ENCODE measurements at regions not wholly inside any gene's neighbourhood (a gene's known extent, or its start where the extent isn't known, plus 50 kb on each side); places are given as distances from the start of the nearest gene placed in this dataset.

- no peak for TF ChIP-seq POLR2A (IDR thresholded peaks at IDR 0.05)
- TF ChIP-seq, protein P1, sequence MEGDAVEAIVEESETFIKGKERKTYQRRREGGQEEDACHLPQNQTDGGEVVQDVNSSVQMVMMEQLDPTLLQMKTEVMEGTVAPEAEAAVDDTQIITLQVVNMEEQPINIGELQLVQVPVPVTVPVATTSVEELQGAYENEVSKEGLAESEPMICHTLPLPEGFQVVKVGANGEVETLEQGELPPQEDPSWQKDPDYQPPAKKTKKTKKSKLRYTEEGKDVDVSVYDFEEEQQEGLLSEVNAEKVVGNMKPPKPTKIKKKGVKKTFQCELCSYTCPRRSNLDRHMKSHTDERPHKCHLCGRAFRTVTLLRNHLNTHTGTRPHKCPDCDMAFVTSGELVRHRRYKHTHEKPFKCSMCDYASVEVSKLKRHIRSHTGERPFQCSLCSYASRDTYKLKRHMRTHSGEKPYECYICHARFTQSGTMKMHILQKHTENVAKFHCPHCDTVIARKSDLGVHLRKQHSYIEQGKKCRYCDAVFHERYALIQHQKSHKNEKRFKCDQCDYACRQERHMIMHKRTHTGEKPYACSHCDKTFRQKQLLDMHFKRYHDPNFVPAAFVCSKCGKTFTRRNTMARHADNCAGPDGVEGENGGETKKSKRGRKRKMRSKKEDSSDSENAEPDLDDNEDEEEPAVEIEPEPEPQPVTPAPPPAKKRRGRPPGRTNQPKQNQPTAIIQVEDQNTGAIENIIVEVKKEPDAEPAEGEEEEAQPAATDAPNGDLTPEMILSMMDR (IDR thresholded peaks at IDR 0.05), result no peak
- Histone ChIP-seq H3K4me1 (replicated peaks in 1 of 2) (no peaks in the 10 kb centered on the region), H3K9me3 (replicated peaks in 1 of 3) (no peaks in the 10 kb centered on the region), H3K27ac (no peak overlapping the region), H3K36me3 (replicated peaks in 1 of 2) (no peaks in the 10 kb centered on the region), H3K4me3 (no peak overlapping the region), H3K27me3 (no peaks in the 10 kb centered on the region)
- 71 to 85% (median 74%) methylated on average over 5 of the region's 5 CpGs for WGBS, 4 donors
- DNase-seq, result no peak
- intact Hi-C loops (cut with DNase I), result no loop called here
Measured at GRCh38 chr1:81606656-81607055, 194.1 kb upstream of the ADGRL2 start.

DNA sequence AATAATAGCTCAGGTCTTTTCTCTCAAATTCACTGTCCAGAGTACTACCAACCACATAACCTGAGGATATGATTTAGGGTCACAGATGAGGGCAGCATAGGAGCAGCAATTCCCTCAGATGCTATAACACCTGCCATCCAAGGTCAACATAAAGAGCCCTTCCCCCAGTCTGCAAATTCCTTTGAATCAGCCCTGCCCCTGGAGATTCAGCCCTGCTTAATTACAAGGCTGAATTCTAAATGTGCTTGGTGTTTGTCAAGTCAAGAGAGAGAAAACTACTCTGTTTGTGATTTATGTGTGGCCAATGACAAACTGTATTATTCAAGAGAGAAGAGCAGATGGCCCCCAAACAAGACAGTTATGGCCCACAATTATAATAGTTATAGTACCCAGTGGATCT is 195.7 kb upstream of the ADGRL2 start:
- Histone ChIP-seq H3K4me1 (replicated peaks in 1 of 2) (no peaks in the 10 kb centered on the region), H3K27me3 (no peaks in the 10 kb centered on the region), H3K27ac (no peak overlapping the region), H3K9me3 (replicated peaks in 1 of 3) (no peaks in the 10 kb centered on the region), H3K4me3 (no peak overlapping the region), H3K36me3 (replicated peaks in 1 of 2) (no peaks in the 10 kb centered on the region)
- no peak for DNase-seq
- TF ChIP-seq POLR2A (IDR thresholded peaks at IDR 0.05), result no peak
- TF ChIP-seq, protein P1 (IDR thresholded peaks at IDR 0.05), result no peak
- intact Hi-C loops (cut with DNase I), result no loop called here

- intact Hi-C loops (cut with DNase I), result no loop called here
- TF ChIP-seq, protein P1 (IDR thresholded peaks at IDR 0.05), result no peak
- no peak for TF ChIP-seq POLR2A (IDR thresholded peaks at IDR 0.05)
- Histone ChIP-seq H3K9me3 (replicated peaks in 1 of 3) (no peaks in the 10 kb centered on the region), H3K27ac (no peak overlapping the region), H3K4me1 (replicated peaks in 1 of 2) (no peaks in the 10 kb centered on the region), H3K4me3 (no peak overlapping the region), H3K27me3 (no peaks in the 10 kb centered on the region), H3K36me3 (replicated peaks in 1 of 2) (no peaks in the 10 kb centered on the region)
- 64 to 76% (median 73%) methylated on average over 3 of the region's 3 CpGs for WGBS, 4 donors
- DNase-seq, result no peak
Measured at GRCh38 chr1:81600878-81601622, 199.7 kb upstream of the ADGRL2 start.

DNA sequence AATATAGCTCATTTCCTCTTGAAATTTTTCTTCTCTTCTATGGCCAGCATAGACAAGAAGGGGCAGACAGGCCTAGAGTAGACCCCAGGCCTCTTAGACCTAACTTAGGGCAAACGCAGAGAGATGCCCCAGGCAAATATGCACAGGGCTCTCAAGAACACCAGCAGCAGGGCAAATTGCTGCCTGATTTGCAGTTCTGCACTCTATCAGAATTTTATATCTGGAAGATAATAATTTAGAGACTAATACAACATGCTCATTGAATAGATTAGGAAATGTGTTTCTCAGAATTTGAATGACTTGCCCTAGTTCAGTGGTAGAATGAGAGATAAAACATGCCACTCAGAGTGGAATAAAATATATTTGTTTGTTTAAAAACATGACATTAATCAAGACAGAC is 200.4 kb upstream of the ADGRL2 start:
- Histone ChIP-seq H3K9me3 (replicated peaks in 1 of 3) (no peaks in the 10 kb centered on the region), H3K36me3 (replicated peaks in 1 of 2) (no peaks in the 10 kb centered on the region), H3K4me1 (replicated peaks in 1 of 2) (no peaks in the 10 kb centered on the region), H3K4me3 (no peak overlapping the region), H3K27me3 (no peaks in the 10 kb centered on the region), H3K27ac (no peak overlapping the region)
- WGBS, 4 donors, result 80 to 100% (median 85%) methylated on average over 1 of the region's 1 CpG
- DNase-seq, result no peak
- intact Hi-C loops (cut with DNase I), result no loop called here
- TF ChIP-seq POLR2A (IDR thresholded peaks at IDR 0.05), result no peak
- TF ChIP-seq, protein P1 (IDR thresholded peaks at IDR 0.05), result no peak

Data from adrenal gland (tissue), 9 donors.